GM12892 (cell line): ENCODE measurements at regions not wholly inside any gene's neighbourhood (a gene's known extent, or its start where the extent isn't known, plus 50 kb on each side); places are given as distances from the start of the nearest gene placed in this dataset.

Experiments used
- POLR2A ChIP-seq: IDR thresholded peaks from 2 replicates; pipeline ENCODE4 v1.6.1; 2011; ENCODE audit warnings: low read depth, low read length, control low read depth
- POLR2AphosphoS5 ChIP-seq: IDR thresholded peaks from 2 replicates; pipeline ENCODE4 v1.6.1; 2011; ENCODE audit warnings: low read depth, low read length, control low read depth

GRCh38 chr14:31994391-31995033 is 82.6 kb upstream of the ARHGAP5 start:
- TF ChIP-seq POLR2A: no peak
- no peak for TF ChIP-seq POLR2AphosphoS5
